Neural progenitor cell (in vitro differentiated cells): ENCODE measurements at regions not wholly inside any gene's neighbourhood (a gene's known extent, or its start where the extent isn't known, plus 50 kb on each side); places are given as distances from the start of the nearest gene placed in this dataset.

ENCODE experiments used
- DNase-seq: peaks from one replicate; pipeline ENCODE4 v3.0.0-alpha.2; 2016; ENCODE audit warnings: low spot score
- H2AFZ ChIP-seq: fragments of 200-600 bp; sonication (generic); replicated peaks from 2 replicates; pipeline ENCODE4 v1.6.1; 2016; ENCODE audit warnings: antibody characterized with exemption
- H3F3A ChIP-seq: fragments of 200-600 bp; sonication (generic); 2 replicates; pipeline ENCODE4 v1.6.1; 2016; ENCODE audit warnings: antibody characterized with exemption, low read depth
- H3K27ac ChIP-seq: fragments of 200-600 bp; sonication (generic); 2 replicates; pipeline ENCODE4 v1.5.1; 2016; ENCODE audit warnings: mild to moderate bottlenecking
- H3K27me3 ChIP-seq: fragments of 200-600 bp; sonication (generic); 2 replicates; pipeline ENCODE4 v1.6.1; 2016; ENCODE audit warnings: mild to moderate bottlenecking, moderate library complexity
- H3K36me3 ChIP-seq: fragments of 200-600 bp; sonication (generic); 2 replicates; pipeline ENCODE4 v1.5.1; 2016
- H3K4me1 ChIP-seq: fragments of 200-600 bp; sonication (generic); 2 replicates; pipeline ENCODE4 v1.6.1; 2016; ENCODE audit warnings: mixed run types
- H3K4me2 ChIP-seq: fragments of 200-600 bp; sonication (generic); 2 replicates; pipeline ENCODE4 v1.6.1; 2016
- H3K4me3 ChIP-seq: fragments of 200-600 bp; sonication (generic); 2 replicates; pipeline ENCODE4 v1.5.1; 2016
- H3K79me2 ChIP-seq: fragments of 200-600 bp; sonication (generic); 2 replicates; pipeline ENCODE4 v1.6.1; 2016; ENCODE audit warnings: low read depth
- H3K9ac ChIP-seq: fragments of 200-600 bp; sonication (generic); 2 replicates; pipeline ENCODE4 v1.6.1; 2016
- H3K9me3 ChIP-seq: fragments of 200-600 bp; sonication (generic); 2 replicates; pipeline ENCODE4 v1.5.1; 2016; ENCODE audit warnings: low read depth
- H4K20me1 ChIP-seq: fragments of 200-600 bp; sonication (generic); 2 replicates; pipeline ENCODE4 v1.6.1; 2016; ENCODE audit warnings: low read depth
- H3K27ac Mint-ChIP-seq: 3 replicates; pipeline ENCODE4 v1.8.0; 2021; ENCODE audit warnings: mixed read lengths
- H3K27me3 Mint-ChIP-seq: 2 replicates; pipeline ENCODE4 v1.8.0; 2022; ENCODE audit warnings: low read depth, mild to moderate bottlenecking, inconsistent platforms, moderate library complexity, mixed read lengths; ENCODE audit not compliant: insufficient read depth
- H3K36me3 Mint-ChIP-seq: 3 replicates; pipeline ENCODE4 v1.8.0; 2021; ENCODE audit warnings: mixed read lengths
- H3K4me1 Mint-ChIP-seq: 3 replicates; pipeline ENCODE4 v1.8.0; 2021; ENCODE audit warnings: mixed read lengths
- H3K4me3 Mint-ChIP-seq: 3 replicates; pipeline ENCODE4 v1.8.0; 2021; ENCODE audit warnings: mild to moderate bottlenecking, moderate library complexity, mixed read lengths
- H3K9me3 Mint-ChIP-seq: 3 replicates; pipeline ENCODE4 v1.8.0; 2020; ENCODE audit warnings: mixed read lengths
- CTCF ChIP-seq: fragments of 200-600 bp; sonication (generic); IDR thresholded peaks from 2 replicates; pipeline ENCODE4 v1.5.1; 2017; ENCODE audit warnings: antibody characterized with exemption, mild to moderate bottlenecking
- EZH2 ChIP-seq: fragments of 200-600 bp; sonication (generic); IDR thresholded peaks from 2 replicates; pipeline ENCODE4 v1.6.1; 2017; ENCODE audit warnings: antibody characterized with exemption, mild to moderate bottlenecking, moderate library complexity
- EZH2phosphoT487 ChIP-seq: fragments of 200-600 bp; sonication (generic); IDR thresholded peaks from 2 replicates; pipeline ENCODE4 v1.6.1; 2017; ENCODE audit warnings: antibody characterized with exemption

- TF ChIP-seq EZH2: no peak
- Histone ChIP-seq H3K27ac (peak overlapping the region; percentile 59), H3K4me3 (no peak overlapping the region), H3K27me3 (no peaks in the 10 kb centered on the region), H3K4me1 (peaks cover 15% of the 10 kb centered on the region), H3K9me3 (no peaks in the 10 kb centered on the region), H3K4me2 (peak overlapping the region; percentile 21), H3F3A (peaks cover 8% of the 10 kb centered on the region), H3K79me2 (no peaks in the 10 kb centered on the region), H3K36me3 (no peaks in the 10 kb centered on the region), H3K9ac (no peak overlapping the region), H4K20me1 (no peaks in the 10 kb centered on the region), H2AFZ (no peak overlapping the region)
- H3K4me1 Mint-ChIP-seq: no peaks in the 10 kb centered on the region
- H3K9me3 Mint-ChIP-seq: no peaks in the 10 kb centered on the region
- no peak overlapping the region for H3K27ac Mint-ChIP-seq
- no peak for DNase-seq
- no peaks in the 10 kb centered on the region for H3K27me3 Mint-ChIP-seq
- no peaks in the 10 kb centered on the region for H3K36me3 Mint-ChIP-seq
- no peak overlapping the region for H3K4me3 Mint-ChIP-seq
Observed at GRCh38 chr9:25396828-25397227, 281.4 kb downstream of the TUSC1 start.

- no peaks in the 10 kb centered on the region for H4K20me1 ChIP-seq
- H3K4me1 Mint-ChIP-seq: peaks cover 6% of the 10 kb centered on the region
- DNase-seq: no peak
- H3K4me2 ChIP-seq: no peak overlapping the region
- H3K79me2 ChIP-seq: no peaks in the 10 kb centered on the region
- no peaks in the 10 kb centered on the region for H3K9me3 Mint-ChIP-seq
- no peak overlapping the region for H3K9ac ChIP-seq
- no peaks in the 10 kb centered on the region for H3K9me3 ChIP-seq
- TF ChIP-seq EZH2 (no peak), EZH2phosphoT487 (no peak)
- H3K27ac ChIP-seq: no peak overlapping the region
- H3K4me3 Mint-ChIP-seq: no peak overlapping the region
- no peak overlapping the region for H2AFZ ChIP-seq
- no peak overlapping the region for H3K4me3 ChIP-seq
- no peaks in the 10 kb centered on the region for H3K36me3 Mint-ChIP-seq
- no peaks in the 10 kb centered on the region for H3K4me1 ChIP-seq
- H3K27me3 Mint-ChIP-seq: no peaks in the 10 kb centered on the region
- no peak overlapping the region for H3K27ac Mint-ChIP-seq
- no peaks in the 10 kb centered on the region for H3K27me3 ChIP-seq
- no peaks in the 10 kb centered on the region for H3F3A ChIP-seq
- H3K36me3 ChIP-seq: no peaks in the 10 kb centered on the region
Observed at GRCh38 chr9:25381141-25381540, 297.1 kb downstream of the TUSC1 start.

- Histone ChIP-seq H3K27me3 (no peaks in the 10 kb centered on the region), H3K4me2 (no peak overlapping the region), H3K4me1 (no peaks in the 10 kb centered on the region), H3K4me3 (no peak overlapping the region), H3K9ac (no peak overlapping the region), H3K9me3 (no peaks in the 10 kb centered on the region), H4K20me1 (no peaks in the 10 kb centered on the region), H2AFZ (no peak overlapping the region), H3K27ac (no peak overlapping the region), H3K79me2 (no peaks in the 10 kb centered on the region), H3K36me3 (no peaks in the 10 kb centered on the region), H3F3A (no peaks in the 10 kb centered on the region)
- Mint-ChIP-seq H3K4me3 (no peak overlapping the region), H3K36me3 (no peaks in the 10 kb centered on the region), H3K9me3 (no peaks in the 10 kb centered on the region), H3K27me3 (no peaks in the 10 kb centered on the region), H3K4me1 (peaks cover 6% of the 10 kb centered on the region), H3K27ac (no peak overlapping the region)
- TF ChIP-seq CTCF (no peak), EZH2 (no peak), EZH2phosphoT487 (no peak)
- DNase-seq: no peak
Observed at GRCh38 chr9:25377039-25377438, 301.2 kb downstream of the TUSC1 start.

- DNase-seq: no peak
- no peak overlapping the region for H3K9ac ChIP-seq
Observed at GRCh38 chr9:25374281-25374680, 304.0 kb downstream of the TUSC1 start.

More at GRCh38 chr9:25374281-25374680, 304.0 kb downstream of the TUSC1 start:
- Histone ChIP-seq H3K27ac (no peak overlapping the region), H3K27me3 (no peaks in the 10 kb centered on the region), H3F3A (no peaks in the 10 kb centered on the region), H3K79me2 (no peaks in the 10 kb centered on the region), H3K4me1 (no peaks in the 10 kb centered on the region), H4K20me1 (no peaks in the 10 kb centered on the region), H3K36me3 (no peaks in the 10 kb centered on the region), H3K4me3 (no peak overlapping the region), H2AFZ (no peak overlapping the region), H3K9me3 (no peaks in the 10 kb centered on the region), H3K4me2 (no peak overlapping the region)
- H3K27me3 Mint-ChIP-seq: no peaks in the 10 kb centered on the region
- no peaks in the 10 kb centered on the region for H3K36me3 Mint-ChIP-seq
- H3K27ac Mint-ChIP-seq: no peak overlapping the region
- peaks cover 6% of the 10 kb centered on the region for H3K4me1 Mint-ChIP-seq
- no peak overlapping the region for H3K4me3 Mint-ChIP-seq
- no peak for TF ChIP-seq EZH2phosphoT487
- no peak for TF ChIP-seq CTCF
- TF ChIP-seq EZH2: no peak
- no peaks in the 10 kb centered on the region for H3K9me3 Mint-ChIP-seq
